ENCODE measurements at regions not wholly inside any gene's neighbourhood (a gene's known extent, or its start where the extent isn't known, plus 50 kb on each side); places are given as distances from the start of the nearest gene placed in this dataset.

DNA sequence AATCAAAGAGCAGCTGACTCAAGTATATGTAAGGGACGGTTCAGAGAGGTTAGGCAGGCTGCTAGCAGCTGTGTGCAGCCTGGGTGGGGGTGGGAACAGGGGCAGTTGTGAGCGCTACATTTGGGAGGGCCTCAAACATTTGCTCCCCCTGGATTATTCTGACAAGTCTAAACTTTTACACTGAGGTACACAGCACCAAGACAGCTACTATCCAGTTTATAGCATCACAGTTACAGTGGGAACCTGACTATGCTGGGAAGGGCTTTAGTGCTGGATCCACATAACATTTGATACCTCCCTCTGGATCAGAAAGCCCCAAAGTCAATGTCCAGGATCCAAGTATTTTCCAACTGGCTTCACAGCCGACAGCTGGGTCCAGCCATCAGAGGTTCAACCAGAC, 55.8 kb upstream of the GIMD1 start:
- no peak for DNase-seq

DNA sequence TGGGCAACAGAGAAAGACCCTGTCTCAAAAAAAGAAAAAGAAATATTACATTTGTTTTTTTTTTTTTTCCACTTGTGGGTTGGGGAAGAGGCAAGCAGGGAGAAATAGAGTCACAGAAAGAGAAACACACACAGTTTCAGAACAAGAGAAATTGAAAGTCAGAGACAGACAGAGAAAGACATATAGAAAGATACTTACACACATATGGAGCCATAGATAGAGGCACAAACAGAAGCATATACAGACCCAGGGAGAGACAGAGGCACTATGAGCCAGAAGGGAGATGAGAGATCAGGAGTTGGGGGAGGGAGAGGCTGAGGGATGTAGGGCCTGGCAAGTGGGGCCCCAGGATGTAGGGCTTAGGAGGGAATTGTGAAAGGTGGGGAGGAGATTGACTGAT, 55.2 kb upstream of the GIMD1 start:
- DNase-seq = no peak

DNA sequence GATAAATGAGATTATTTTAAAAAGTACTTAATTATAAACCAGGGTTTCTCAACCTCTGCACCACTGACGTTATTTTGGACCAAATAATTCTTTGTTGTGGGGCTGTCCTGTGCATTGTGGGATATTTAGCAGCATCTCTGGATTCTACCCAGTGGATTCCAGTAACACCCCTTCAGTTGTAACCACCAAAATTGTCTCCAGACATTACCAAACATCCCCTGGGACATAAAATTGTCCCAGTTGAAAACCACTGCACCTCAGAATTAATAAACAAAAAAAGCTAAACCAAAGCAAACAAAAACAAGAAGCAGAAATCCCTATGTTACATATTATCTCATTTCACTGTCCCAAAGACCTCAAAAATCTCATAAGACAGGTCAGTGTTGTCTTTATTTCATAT, 54.2 kb upstream of the GIMD1 start:
- no peak for DNase-seq

DNA sequence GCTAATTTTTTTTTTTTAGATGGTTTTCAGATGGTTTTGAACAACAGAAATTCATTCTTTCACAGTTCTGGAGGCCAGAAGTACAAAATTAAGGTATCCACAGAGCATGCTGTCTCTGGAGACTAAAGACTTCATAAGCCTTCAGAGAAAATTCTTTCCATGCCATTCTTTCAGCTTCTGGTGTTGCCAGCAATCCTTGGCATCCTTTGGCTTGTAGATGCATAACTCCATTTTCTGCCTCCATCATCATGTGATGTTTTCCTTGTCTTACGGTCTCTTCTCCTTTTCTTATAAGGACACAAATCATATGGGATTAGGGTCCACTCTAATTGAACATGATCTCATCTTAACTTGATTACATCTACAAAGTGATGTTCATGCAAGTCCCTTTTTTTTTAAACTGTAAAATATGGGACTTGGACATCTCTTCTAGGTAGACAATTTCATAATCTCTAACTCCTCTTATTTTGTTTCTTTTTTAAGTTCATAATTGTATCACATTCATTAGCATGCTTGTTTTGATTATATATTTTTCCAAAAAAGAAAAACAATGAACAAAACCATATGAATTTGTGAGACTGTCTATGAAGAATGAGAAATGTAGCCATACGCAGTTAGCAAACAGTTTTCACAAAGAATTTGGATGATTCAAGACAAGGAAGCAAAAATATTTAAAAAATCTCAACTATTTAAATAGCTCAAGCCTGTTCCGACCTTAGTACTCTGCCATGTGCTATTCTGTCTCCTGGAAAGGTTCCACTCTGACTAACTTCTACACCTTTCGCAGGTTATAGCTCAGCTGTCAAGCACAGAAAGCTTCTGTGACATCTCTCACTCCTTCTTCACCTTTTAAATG, 53.1 kb upstream of the GIMD1 start:
- no peak for DNase-seq

DNA sequence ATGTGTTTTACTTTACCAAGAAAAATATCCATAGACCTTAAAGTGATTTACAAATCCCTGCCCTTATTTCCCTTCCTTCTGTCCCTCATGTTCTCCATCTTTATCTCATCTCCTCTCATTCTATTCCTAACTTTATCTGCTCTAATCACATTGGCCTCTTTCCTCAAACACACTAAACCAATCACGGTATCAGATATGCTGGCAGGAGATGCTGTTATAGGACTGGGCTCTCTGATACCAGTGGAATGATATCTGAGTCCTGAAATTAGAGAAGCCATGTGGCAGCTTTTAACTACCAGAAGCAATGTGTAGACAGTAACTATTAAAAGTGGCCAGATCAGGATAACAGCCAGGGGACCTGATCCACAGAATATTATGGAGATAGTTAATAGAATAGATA, 49.9 kb upstream of the GIMD1 start:
- no peak for DNase-seq
